WTC11 (cell line): ENCODE measurements at regions not wholly inside any gene's neighbourhood (a gene's known extent, or its start where the extent isn't known, plus 50 kb on each side); places are given as distances from the start of the nearest gene placed in this dataset.

Source experiments
- ATAC-seq: fragments of 200-7000 bp; cut with Tn5 transposase; 2 replicates; pipeline ENCODE4 v1.10.0; 2021; ENCODE audit warnings: mild to moderate bottlenecking, moderate library complexity
- CTCF ChIA-PET: fragments of 300-600 bp; sonication (Branson Sonifier 250); formaldehyde crosslinking; loops from one replicate; lab custom pipeline; 2021; ENCODE audit warnings: antibody characterized with exemption; lab: Charles Lee
- POLR2A ChIA-PET: fragments of 350-600 bp; sonication (Branson Sonifier 250); formaldehyde crosslinking; loops from one replicate; lab custom pipeline; 2021; ENCODE audit warnings: antibody characterized with exemption; lab: Charles Lee
- DNase-seq: peaks from one replicate; pipeline ENCODE4 v3.0.0; 2021; ENCODE audit warnings: low spot score
- H3K27ac Mint-ChIP-seq: 2 replicates; pipeline ENCODE4 v1.8.0; 2021; ENCODE audit warnings: mixed read lengths
- H3K27me3 Mint-ChIP-seq: 2 replicates; pipeline ENCODE4 v1.8.0; 2021; ENCODE audit warnings: low read depth, mild to moderate bottlenecking, moderate library complexity, mixed read lengths
- H3K36me3 Mint-ChIP-seq: 2 replicates; pipeline ENCODE4 v1.8.0; 2021; ENCODE audit warnings: mixed read lengths
- H3K4me1 Mint-ChIP-seq: 2 replicates; pipeline ENCODE4 v1.8.0; 2022; ENCODE audit warnings: mixed read lengths
- H3K4me3 Mint-ChIP-seq: 2 replicates; pipeline ENCODE4 v1.8.0; 2021; ENCODE audit warnings: mild to moderate bottlenecking, moderate library complexity, mixed read lengths
- H3K9me3 Mint-ChIP-seq: 2 replicates; pipeline ENCODE4 v1.8.0; 2021; ENCODE audit warnings: mixed read lengths
- ATF2 ChIP-seq: sonication (generic); formaldehyde crosslinking; IDR thresholded peaks from 2 replicates; pipeline ENCODE4 v1.8.1; 2022; ENCODE audit warnings: low read depth, missing genetic modification reagents, borderline replicate concordance
- FOXP1 ChIP-seq: sonication (generic); formaldehyde crosslinking; IDR thresholded peaks from 2 replicates; pipeline ENCODE4 v1.8.0; 2022; ENCODE audit warnings: missing genetic modification reagents, mild to moderate bottlenecking, moderate library complexity, borderline replicate concordance
- GTF2I ChIP-seq: fragments of 250-450 bp; sonication (Bioruptor Pico); conservative IDR thresholded peaks from 2 replicates; pipeline ENCODE4 v1.4.0; 2021; ENCODE audit warnings: mild to moderate bottlenecking
- HMGXB4 ChIP-seq: sonication (generic); formaldehyde crosslinking; IDR thresholded peaks from 2 replicates; pipeline ENCODE4 v1.8.1; 2023; ENCODE audit warnings: mild to moderate bottlenecking, moderate library complexity, missing genetic modification reagents
- MAX ChIP-seq: sonication (generic); formaldehyde crosslinking; IDR thresholded peaks from 2 replicates; pipeline ENCODE4 v1.8.0; 2022; ENCODE audit warnings: mild to moderate bottlenecking, missing genetic modification reagents
- MYBL2 ChIP-seq: sonication (generic); formaldehyde crosslinking; IDR thresholded peaks from 2 replicates; pipeline ENCODE4 v1.8.1; 2023; ENCODE audit warnings: mild to moderate bottlenecking, moderate library complexity, missing genetic modification reagents
- PRDM15 ChIP-seq: sonication (generic); formaldehyde crosslinking; IDR thresholded peaks from 2 replicates; pipeline ENCODE4 v1.8.0; 2022; ENCODE audit warnings: missing genetic modification reagents
- PREB ChIP-seq: sonication (generic); formaldehyde crosslinking; IDR thresholded peaks from 2 replicates; pipeline ENCODE4 v1.8.1; 2022; ENCODE audit warnings: mild to moderate bottlenecking, missing genetic modification reagents, moderate library complexity, borderline replicate concordance
- RORB ChIP-seq: fragments of 250-450 bp; sonication (Bioruptor Pico); IDR thresholded peaks from 2 replicates; pipeline ENCODE4 v1.9.0; 2021; ENCODE audit warnings: mild to moderate bottlenecking
- SMAD3 ChIP-seq: sonication (generic); formaldehyde crosslinking; IDR thresholded peaks from 2 replicates; pipeline ENCODE4 v1.8.0; 2022; ENCODE audit warnings: missing genetic modification reagents, mild to moderate bottlenecking, borderline replicate concordance
- SP1 ChIP-seq: sonication (generic); formaldehyde crosslinking; conservative IDR thresholded peaks from 2 replicates; pipeline ENCODE4 v1.8.1; 2022; ENCODE audit warnings: missing genetic modification reagents
- USF1 ChIP-seq: sonication (generic); formaldehyde crosslinking; IDR thresholded peaks from 2 replicates; pipeline ENCODE4 v1.8.0; 2022; ENCODE audit warnings: mild to moderate bottlenecking, missing genetic modification reagents
- USF2 ChIP-seq: sonication (generic); formaldehyde crosslinking; IDR thresholded peaks from 2 replicates; pipeline ENCODE4 v1.8.1; 2023; ENCODE audit warnings: mild to moderate bottlenecking, missing genetic modification reagents, moderate library complexity
- ZBTB43 ChIP-seq: sonication (generic); formaldehyde crosslinking; IDR thresholded peaks from 2 replicates; pipeline ENCODE4 v1.8.1; 2023; ENCODE audit warnings: mild to moderate bottlenecking, missing genetic modification reagents
- ZNF425 ChIP-seq: fragments of 250-450 bp; sonication (Bioruptor Pico); conservative IDR thresholded peaks from 2 replicates; pipeline ENCODE4 v1.9.0; 2021; ENCODE audit warnings: mild to moderate bottlenecking

GRCh38 chr18:78892177-78892576 lies 87.4 kb upstream of the SALL3 start:
- DNase-seq (no peak), ATAC-seq (no peak)
- POLR2A ChIA-PET = no interaction called here
- no peak overlapping the region for H3K4me3 Mint-ChIP-seq
- peaks cover 60% of the 10 kb centered on the region for H3K9me3 Mint-ChIP-seq
- CTCF ChIA-PET = interaction anchor here (0.9 to 1.0 kb wide), 2 partner anchors 13 to 17 kb away, joined by 3 read pairs; no protein-coding TSS in a partner anchor
- peaks cover 3% of the 10 kb centered on the region for H3K27me3 Mint-ChIP-seq
- no peak overlapping the region for H3K27ac Mint-ChIP-seq
- peaks cover 40% of the 10 kb centered on the region for H3K36me3 Mint-ChIP-seq
- peaks cover 11% of the 10 kb centered on the region for H3K4me1 Mint-ChIP-seq
- TF ChIP-seq USF2 (CRISPR knock-in tag) (no peak), GTF2I (CRISPR knock-in tag) (no peak), ZNF425 (CRISPR knock-in tag) (no peak), FOXP1 (CRISPR knock-in tag) (no peak), PREB (CRISPR knock-in tag) (no peak), SMAD3 (CRISPR knock-in tag) (no peak), RORB (CRISPR knock-in tag) (no peak), SP1 (CRISPR knock-in tag) (no peak), MYBL2 (CRISPR knock-in tag) (no peak)
- TF ChIP-seq, all 79 proteins: peak for 0

- Mint-ChIP-seq H3K4me1 (peaks cover 11% of the 10 kb centered on the region), H3K27me3 (peaks cover 3% of the 10 kb centered on the region), H3K9me3 (peaks cover 58% of the 10 kb centered on the region), H3K36me3 (peaks cover 37% of the 10 kb centered on the region), H3K4me3 (no peak overlapping the region), H3K27ac (no peak overlapping the region)
- no peak for DNase-seq
- no peak for TF ChIP-seq HMGXB4
- no peak for TF ChIP-seq GTF2I (CRISPR knock-in tag)
- no peak for TF ChIP-seq MAX (CRISPR knock-in tag)
- TF ChIP-seq PRDM15 (CRISPR knock-in tag) = no peak
- no peak for TF ChIP-seq ATF2 (CRISPR knock-in tag)
- TF ChIP-seq USF1 (CRISPR knock-in tag) = no peak
- no peak for TF ChIP-seq ZBTB43 (CRISPR knock-in tag)
- POLR2A ChIA-PET = no interaction called here
- no peak for ATAC-seq
- CTCF ChIA-PET = interaction anchor here (0.9 to 1.0 kb wide), 2 partner anchors 14 to 17 kb away, joined by 3 read pairs; no protein-coding TSS in a partner anchor
These were observed 86.9 kb upstream of the SALL3 start for GRCh38 chr18:78892721-78893120.
